Ammon's horn (tissue), 1 donor: ENCODE measurements at regions not wholly inside any gene's neighbourhood (a gene's known extent, or its start where the extent isn't known, plus 50 kb on each side); places are given as distances from the start of the nearest gene placed in this dataset.

ENCODE experiments used
- DNase-seq: peaks from one replicate; pipeline ENCODE4 v3.0.0-alpha.2; 2016; ENCODE audit warnings: low spot score

DNA sequence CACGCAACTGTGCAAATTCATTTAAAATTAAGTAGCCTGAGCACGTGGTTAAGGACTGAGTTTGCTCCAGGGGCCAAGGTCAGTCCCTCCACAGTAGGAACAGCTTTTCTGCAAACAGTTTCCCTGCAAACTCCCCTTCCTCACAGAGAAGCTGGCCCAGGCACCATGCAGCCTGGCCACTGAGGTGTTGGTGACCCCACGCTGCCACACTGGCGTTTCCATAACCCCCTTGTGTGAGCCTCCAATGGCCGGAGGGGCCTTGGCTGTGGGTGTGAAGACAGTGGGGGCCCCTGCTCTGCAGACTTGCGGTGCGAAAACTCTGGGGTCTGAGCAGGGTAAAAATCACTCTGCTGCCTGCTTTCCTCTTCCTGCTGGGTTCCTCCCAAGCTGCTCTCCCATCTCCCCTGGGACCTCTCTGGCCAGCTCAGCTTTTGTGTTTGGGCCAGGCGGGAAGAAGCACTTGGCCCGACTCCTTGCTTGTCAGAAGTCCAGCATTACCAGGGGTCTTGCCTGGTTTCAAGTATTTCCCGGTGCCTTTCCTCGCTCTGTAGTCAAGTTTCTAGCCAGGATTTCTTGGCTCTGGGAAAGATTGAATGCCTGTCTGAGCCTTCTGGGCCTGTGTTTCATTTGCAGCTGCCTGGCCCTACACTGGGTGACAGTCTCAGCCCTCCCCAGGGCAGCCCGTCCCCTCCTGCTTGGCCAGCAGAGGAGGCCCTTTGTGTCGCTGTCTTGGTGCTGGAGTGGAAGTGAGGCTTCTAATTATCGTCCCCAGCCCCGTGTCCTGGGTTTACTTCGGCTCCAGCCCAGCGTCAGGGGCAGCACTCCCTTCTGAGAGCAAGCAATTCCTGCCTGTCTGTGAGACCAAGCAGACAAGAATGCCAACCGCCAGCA lies 131.4 kb upstream of the SLC1A4 start:
- DNase-seq: peak; percentile 85

DNA sequence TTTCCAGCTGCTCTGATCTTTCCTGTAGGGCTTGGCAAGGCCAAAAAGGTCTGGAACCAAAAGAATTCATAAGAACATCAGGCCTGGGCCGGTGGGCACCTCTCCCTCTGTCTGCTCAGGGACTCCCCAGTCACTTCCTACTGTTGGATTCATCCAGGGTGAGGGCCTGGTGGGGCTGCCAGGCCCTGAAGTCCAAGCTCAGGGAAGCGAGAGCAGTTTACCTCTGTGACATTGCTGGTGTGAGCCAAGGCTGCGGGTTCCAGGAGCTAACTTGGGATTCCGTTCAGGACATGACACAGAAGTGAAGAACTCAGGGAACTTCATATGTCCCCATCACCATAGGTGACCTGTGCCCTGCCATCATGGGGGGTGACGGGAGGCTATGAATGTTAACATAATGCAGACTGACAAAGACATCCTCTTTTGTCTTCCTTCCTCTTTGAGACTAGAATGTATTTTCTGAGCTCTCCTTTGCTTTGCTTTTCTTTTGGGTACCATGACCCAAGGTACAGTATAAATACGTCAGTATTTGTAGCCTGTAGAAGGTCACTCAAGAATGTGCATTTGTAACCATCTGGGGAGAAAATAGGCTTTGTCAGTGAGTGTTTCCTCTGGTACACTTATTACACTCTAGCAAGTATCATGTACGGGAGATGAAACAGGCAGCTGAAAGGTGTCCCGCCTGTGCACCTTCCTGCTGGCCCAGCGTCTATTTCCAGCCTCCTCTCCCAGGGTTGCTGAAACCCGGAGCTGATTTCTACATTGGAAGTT lies 130.5 kb upstream of the SLC1A4 start:
- no peak for DNase-seq

DNA sequence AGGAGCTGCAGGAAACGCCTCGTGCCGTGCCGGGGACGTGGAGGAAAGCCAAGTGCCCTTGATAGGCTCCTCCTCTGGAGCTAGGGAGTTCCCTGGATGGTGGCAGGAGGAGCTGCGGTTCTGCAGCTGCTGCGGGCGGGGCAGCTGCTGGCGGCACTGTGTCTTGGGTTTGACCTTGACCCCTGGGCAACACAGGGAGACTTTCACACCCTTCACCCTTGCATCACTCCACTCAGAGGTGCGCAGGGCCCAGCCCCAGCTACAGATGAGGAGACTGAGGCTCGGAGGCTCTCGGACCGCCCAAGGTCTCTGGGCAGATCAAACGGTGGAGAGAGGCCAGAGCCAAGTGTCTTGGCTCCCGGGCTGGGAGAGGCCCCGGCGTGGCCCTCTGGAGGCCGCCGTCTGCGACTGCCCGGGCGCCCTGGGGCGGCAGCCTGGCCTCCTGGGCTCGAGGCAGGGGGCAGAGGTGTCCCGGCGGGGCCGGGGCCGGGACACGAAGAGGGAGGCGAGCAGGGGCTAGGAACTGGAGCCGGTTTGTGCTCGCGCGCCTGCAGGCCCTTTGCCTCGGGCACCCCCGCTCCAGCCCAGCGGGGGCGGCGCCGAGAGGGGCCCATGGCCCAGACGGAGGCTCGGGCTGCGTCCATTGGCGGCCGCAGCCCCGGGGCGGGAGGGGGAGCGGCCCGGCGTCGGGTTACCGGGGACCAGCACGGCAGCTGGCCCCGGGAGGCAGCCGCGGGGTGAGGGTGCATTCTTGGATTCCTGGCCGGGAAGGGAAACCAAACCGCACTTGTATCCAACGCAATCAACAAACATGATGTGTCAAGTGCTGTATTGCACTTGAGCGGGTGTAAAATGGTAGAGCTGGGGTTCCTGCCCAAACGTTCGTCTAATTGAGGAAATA lies 129.6 kb upstream of the SLC1A4 start:
- DNase-seq: peak; percentile 61

DNA sequence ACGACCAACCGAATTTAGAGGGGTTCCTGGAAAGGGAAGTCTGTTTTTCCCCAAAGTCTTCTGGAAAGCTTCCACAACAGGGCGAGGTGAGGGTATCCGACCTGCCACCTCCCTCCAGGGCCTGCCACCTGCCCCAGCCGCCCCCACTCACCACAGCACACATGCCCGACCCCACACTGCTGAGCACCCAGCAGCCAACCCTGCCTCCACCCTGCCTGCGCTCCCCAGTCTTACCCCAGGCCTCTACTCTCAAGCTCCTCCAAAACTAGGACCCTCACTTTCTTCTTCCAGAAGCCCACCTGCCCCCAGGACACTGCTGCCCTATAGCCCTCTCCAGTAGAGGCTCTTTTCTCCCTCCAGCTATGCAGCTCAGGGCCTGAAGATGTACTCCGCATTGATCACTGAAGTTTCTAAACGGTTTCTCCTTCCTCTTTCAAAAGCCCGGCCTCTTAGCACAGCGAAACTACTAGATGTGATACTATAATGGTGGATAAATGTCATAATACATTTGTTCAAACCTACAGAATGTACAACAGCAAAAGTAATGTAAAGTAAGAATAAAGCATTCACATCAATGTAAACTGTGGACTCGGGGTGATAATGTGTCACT lies 128.8 kb upstream of the SLC1A4 start:
- no peak for DNase-seq

DNA sequence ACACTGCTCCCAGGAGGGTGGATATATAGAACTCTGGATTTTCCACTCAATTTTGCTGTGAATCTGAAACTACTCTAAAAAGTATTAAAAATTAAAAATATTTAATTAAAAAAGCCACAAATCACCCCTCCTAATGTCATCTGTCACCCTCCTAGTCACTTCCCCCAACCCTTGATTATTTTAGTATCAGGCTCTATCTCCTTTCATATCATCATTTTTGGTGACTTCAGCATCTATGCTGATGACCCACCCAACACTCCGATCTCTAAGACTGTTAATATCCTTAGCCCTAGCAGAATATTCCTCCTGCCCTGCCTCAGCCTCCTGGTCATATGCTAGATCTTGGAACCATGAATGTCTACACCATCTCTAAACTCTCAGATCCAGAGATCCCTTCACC lies 128.3 kb upstream of the SLC1A4 start:
- no peak for DNase-seq

DNA sequence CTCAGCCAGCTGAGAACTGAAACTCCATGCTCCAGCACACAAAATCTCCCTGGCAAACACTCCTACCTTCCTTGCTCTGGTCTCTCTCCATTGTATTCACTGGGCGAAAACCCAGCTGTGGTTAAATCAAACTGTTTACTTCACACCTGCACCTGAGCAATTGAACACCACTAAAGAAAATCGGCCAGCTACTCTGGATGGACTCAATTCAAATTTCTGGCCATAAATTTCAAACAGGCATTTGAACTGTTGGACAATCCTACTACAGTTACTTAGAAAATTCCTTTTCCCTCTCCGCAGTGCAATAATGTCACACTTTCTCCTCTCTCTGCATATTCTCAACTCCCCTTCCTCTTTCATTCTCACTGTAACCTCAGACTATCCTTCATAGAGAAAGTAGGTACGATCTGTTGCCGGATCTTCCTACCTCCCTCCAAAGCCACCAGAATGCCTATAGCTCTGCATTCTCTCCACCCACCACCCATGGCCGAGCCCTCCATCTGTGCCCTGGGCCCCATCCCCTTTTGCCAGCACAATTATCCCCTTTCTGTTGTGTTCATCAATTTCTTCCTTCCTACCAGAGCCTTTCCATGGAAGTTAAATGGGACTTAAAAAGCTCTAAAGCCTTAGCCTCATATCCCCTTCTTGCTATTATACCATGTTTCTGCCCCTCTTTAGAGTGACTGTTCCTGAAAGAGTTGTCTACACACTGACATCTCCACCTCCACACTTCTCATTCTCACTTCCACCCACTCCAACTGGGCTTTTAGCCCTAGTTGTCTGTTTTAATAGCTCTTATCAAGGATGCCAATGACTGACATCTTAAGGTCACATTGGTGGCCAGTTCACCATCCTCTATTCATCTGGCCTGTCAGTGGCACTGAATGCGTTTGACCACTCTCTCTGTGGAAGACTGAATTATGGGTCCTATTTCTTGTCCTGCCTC lies 127.5 kb upstream of the SLC1A4 start:
- no peak for DNase-seq

DNA sequence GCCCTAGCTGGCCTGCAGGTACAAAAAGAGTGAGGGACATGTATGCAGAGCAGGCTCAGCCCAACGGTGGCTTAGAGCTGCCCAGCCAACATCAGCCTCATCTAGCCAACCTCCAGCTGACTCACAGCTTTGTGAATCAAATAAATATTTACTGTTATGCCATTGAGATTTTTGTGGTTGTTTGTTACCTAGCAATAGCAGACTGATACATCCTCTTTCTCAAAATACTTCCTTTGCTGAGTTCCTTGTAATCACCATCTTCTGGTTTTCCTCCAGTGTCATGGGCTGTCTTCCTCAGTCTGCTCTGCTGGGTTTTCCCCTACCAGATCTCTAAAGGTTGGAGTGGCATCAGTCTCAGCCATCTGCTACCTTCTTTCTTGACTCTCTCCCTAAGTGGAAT lies 126.6 kb upstream of the SLC1A4 start:
- no peak for DNase-seq

DNA sequence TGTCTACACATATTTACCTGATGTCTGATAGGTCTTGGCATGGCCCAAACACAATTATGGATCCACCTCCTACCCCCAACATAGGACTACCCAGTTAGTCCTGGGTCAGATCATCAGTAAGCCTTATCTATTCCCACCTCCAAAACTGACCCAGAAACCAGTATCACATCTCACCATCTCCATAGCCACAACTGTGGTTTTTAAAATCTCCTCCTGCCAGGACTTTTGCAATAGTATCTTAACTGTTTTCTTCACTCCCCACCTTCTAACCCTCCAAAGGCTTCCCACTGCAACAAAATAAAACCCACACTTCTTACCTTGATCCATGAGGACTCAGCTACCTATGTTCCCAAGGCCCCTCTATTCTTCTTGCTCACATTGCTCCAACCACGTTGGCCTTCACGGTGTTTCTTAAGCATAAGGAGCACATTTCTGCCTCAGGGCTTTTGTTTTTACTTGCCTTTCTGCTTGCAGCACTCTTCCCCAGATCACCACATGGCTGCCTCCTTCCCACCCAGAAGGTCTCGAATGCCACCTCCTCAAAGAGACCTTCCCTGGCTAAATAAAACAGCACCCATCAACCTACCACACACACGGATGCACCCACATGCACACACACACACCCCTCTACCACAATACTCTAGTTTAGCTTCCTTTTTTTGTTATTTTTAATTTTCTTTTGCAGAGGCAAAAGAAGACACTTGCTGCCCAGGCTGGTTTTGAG lies 125.9 kb upstream of the SLC1A4 start:
- DNase-seq: no peak

DNA sequence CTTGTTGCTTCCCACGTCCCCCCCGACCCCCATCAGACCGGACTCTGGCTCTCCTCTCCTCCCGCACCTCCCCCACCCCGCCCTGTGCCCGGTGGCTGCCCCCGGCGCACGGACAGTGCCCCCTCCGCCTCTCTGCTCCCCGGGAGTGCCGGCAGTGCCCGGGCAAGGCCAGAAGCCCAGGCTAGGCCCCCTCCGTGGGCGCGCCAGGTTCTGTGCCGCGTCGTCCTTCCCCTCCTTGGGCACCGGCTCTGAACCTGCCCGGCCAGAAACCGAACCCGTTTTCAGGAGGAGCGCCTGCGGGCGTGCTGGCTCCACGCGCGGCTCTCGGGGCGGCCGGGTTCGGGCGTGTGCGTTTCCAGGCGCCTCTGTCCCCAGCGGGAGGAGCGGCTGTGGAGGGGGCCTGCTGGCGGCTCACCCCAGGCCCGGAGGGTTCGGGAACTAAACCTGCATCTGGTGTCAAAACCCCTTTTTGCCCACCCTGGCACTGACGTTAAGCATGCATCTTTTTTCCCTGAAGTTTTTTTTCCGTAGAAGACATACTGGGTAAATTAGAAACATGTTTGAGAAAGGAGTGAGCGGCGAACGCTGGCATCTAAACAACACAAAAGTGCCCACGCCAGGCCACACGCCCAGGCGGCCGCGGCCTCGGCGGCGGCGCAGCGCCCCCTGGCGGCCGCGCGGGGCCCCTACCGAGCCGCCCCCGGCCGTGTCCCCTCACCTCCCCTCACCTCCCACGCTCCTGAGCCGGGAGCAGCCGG lies 123.9 kb upstream of the SLC1A4 start:
- peak; percentile 78 for DNase-seq

DNA sequence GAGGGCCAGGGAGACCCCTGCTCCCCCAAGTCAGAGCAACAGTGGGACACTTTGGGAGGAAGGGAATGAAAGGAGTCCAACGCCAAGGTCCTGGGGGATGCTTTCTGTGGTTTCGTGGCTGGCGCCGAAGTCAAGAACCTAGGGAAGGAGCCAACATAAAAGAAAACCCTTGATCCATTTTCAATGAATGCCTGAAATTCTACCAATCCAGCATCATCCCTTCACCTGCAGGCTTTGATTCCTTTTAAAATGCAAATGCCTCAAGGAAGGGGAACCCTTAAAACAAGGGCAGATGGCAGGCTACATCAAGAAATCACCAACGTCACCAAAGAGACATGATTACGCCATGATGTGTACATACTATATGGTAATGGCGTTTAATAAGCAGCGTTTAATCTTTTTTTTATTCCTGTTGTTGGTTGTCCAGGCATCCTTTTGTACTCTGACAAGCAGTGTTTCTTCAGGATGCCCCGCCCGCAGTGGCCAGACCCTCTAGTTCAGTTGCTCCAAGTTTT lies 123.3 kb upstream of the SLC1A4 start:
- no peak for DNase-seq

DNA sequence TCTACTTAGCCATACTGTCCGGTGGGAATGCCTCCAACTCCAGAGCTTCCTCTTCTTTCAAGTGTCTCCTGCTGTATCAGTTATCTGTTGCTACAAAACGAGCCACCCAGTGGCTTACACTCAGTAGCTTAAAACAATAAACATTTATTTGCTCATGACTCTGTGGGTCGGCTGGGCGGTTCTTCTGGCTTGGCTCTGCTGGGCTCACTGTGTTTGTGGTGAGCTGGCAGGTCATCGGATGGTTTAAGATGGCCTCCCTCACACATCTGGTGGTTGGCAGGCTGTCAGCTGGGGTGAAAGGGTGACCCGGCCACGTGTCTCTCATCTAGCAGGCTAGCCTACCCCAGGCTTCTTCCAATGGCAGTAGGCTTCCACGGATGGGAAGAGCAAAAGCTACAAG lies 122.4 kb upstream of the SLC1A4 start:
- DNase-seq: peak; percentile 49

DNA sequence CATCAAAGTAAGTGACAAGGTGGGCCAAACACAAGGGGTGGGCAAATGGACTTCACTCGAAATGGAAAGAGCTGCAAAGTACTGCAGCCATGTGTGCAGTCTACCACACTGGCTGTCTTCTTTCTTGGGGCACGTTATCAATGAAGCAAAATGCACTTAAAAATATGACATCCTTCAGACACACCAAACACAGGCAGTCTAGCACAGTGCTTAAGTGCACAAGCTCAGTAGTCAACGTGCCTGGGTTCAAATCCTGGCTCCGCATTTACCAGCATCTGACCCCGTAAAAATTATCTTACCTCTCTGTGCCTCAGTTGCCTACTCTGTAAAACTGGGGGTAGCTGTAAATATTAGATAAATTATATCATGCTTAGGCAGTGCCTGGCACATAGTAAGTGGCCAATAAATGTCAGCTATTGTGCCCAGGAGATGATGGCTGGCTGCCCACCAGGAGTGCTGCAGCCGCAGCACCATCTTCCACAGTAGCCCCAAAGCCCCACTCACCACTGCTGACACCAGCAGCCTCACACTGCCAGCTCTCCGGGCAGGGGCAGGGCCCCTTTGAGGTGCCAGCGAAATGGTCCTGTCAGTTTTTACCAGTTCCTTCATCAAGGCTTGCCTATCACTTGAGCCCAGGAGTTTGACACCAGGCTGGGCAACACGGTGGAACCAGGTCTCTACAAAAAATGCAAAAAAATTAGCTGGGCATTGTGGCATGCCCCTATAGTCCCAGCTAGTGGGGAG lies 121.8 kb upstream of the SLC1A4 start:
- DNase-seq: no peak

DNA sequence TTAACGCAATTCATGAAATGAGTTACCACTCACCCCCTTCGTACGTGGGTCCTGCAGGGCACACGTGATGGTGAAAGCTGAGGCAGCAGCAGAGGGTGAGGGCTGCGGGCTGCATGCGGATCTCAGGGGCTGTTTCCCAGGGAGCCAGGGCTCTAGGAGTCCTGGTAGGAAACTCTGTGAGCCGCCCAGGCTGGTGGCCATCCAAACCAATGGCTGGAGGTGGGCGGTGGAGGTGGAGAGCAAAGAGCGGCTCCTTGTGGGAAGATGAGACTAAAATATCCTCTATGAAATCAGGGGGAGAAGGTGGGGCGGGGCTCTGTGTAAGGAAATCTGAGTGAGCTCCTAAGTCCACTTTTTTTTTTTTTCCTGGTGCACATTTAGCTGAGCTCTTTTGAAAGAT lies 120.1 kb upstream of the SLC1A4 start:
- DNase-seq: no peak

DNA sequence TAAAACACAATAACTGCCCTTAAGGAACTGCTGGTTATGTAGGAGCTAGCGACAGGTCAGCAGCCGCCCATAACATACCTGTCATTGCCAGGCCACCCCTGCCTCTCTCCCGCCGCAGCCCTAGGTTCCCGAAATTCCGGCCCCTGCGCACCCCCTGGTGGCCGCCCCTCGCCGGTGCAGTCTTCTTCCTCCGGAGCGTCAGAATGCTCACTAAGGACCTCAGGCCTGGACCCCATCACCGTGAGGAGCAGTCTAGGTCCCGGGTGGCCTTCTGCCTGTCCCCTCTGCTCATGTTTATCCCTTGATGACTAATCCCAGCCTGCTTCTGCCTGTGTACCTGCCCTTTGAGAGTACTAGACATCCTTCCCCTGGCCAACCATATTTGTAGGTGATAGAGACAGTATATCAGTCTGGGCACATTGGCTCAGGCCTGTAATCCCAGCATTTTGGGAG lies 115.7 kb upstream of the SLC1A4 start:
- DNase-seq: peak; percentile 75

DNA sequence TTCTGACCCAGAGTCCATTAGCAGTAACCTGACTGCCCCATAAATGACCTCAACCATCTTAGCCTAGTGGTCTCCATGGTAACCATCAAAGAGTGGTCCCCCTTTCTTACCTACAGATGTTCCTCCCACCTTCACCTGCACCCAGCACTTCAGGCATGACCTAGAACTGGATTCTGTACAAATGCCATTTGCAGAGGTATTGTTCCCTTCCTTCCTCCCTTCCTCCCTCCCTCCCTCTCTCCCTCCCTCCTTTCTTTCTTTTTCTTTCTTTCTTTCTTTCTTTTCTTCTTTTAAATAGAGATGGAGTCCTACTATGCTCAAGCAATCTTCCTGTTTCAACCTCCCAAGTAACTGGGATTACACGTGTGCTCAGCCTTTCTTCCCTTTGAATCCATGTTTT lies 114.6 kb upstream of the SLC1A4 start:
- DNase-seq: no peak

DNA sequence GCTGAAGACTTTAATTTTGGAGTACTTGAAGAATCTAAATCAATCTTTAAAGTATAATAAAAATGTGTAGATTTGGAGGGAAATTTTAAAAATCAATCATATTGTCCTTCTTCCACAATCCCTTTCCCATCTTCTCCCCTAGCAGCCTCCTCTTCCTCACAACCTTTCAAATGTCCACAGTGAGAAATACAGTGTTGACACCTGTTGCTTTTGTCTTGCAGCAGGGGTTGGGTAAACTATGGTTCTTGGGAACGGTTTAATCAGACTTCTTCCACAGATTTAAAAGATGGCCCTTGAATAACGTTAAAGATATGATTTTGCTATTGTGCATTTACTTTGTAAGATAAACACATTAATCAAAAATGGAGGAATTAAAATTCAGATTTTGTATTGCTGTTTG lies 113.8 kb upstream of the SLC1A4 start:
- no peak for DNase-seq

DNA sequence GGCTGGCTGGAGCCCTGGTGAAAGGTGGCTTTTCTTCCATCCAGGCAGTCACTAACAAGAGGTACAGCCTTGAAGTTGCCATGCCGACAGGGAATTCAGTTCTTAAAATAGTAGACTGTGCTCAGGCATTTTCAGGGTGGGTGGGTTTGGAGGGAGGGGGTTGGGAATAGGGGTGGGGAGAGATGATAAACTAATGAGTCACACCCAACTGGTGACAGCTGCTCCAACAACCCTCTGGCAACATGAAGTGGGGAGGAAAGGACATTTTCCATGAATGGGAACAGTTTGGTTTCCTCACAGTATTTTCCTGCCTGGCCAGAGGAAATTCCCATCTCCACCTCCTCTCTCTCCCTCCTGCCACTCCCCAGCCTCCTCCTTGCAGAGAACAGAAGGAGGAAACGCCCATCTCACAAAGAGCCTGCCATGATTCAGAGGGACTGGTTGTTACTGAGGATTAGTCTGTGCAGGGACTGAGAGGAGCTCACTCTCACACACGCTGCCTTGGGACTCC lies 113.0 kb upstream of the SLC1A4 start:
- DNase-seq: peak; percentile 39

DNA sequence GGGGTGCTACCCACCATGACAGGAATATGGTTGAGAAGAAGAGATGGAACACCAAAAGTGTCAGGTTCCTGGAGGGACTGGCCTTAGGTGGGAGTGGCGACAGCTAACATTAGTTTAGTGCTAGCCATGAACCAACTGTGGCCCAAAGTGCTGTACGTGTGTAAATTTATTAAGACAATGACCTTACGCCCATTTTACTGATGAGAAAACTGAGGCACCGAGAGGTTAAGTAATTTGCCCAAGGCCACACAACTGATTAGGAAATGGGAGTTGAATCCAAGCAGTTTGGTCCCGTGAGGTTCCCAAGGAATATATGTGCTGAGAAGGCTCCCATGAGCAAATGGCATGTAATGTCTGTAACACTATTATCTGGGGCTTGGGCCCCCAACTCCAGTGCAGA lies 109.5 kb upstream of the SLC1A4 start:
- no peak for DNase-seq
